ENCODE measurements at regions not wholly inside any gene's neighbourhood (a gene's known extent, or its start where the extent isn't known, plus 50 kb on each side); places are given as distances from the start of the nearest gene placed in this dataset.

DNA sequence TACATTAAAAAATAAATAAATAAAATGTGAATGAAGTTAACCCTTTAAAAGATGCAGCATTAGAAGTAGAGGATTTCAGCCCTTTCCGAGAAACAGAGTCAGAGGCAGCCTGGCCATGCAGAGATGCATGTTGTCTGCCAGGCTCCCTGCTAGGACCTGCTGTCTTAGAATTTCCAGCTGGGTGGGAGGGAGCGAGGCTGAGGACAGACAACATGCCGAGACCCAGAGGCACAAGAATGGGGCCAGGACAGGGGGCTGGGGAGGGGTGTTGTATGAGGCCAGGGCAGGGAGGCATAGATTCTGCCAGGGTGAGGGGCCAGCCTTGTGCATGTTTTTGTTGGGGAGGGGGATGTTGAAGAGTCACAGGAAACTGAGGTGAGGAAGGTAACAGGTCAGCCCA lies 68.6 kb upstream of the NEURL1B start:
- TF ChIP-seq SIX5 (IDR thresholded peaks at IDR 0.05; ENCODE audit: low read depth, low read length, severe bottlenecking) (no peak), JUNB (IDR thresholded peaks at IDR 0.05) (no peak)
- TF ChIP-seq, protein P1, sequence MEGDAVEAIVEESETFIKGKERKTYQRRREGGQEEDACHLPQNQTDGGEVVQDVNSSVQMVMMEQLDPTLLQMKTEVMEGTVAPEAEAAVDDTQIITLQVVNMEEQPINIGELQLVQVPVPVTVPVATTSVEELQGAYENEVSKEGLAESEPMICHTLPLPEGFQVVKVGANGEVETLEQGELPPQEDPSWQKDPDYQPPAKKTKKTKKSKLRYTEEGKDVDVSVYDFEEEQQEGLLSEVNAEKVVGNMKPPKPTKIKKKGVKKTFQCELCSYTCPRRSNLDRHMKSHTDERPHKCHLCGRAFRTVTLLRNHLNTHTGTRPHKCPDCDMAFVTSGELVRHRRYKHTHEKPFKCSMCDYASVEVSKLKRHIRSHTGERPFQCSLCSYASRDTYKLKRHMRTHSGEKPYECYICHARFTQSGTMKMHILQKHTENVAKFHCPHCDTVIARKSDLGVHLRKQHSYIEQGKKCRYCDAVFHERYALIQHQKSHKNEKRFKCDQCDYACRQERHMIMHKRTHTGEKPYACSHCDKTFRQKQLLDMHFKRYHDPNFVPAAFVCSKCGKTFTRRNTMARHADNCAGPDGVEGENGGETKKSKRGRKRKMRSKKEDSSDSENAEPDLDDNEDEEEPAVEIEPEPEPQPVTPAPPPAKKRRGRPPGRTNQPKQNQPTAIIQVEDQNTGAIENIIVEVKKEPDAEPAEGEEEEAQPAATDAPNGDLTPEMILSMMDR (IDR thresholded peaks at IDR 0.05 in 2 of 3, conservative IDR thresholded peaks at IDR 0.05 in 1 of 3; ENCODE audit: control insufficient read depth in 2 of 3, extremely low read depth in 1 of 3, insufficient read depth in 1 of 3, low read depth in 3 of 3, low read length in 3 of 3): no peak

All from GM12878 (cell line).